ENCODE measurements at regions not wholly inside any gene's neighbourhood (a gene's known extent, or its start where the extent isn't known, plus 50 kb on each side); places are given as distances from the start of the nearest gene placed in this dataset.

DNA sequence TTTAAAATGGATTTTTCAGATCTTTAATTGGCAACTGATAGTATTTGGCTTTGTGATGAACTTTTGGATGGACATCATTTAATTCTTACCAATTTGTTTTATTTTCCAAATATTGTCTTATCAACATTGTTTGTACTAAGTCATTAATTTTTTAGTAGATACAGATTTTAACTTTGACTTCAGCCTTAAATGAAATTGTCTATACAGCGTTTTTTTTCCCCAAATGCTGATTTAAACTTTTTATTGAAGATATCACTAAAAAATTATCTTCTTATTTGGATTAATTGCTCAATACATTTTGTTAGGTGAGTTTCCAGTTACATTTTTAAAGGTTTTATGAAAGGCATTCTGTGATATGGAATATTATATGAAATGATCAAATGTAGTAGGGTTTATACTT lies 123.6 kb upstream of the MMS22L start:
- Histone ChIP-seq H3K4me1 (ENCODE audit: control insufficient read depth in 3 of 3, insufficient read depth in 3 of 3, low read length in 3 of 3) (no peaks in the 10 kb centered on the region), H3K27me3 (ENCODE audit: control insufficient read depth in 3 of 3, insufficient read depth in 3 of 3, low read length in 3 of 3) (no peaks in the 10 kb centered on the region), H3K27ac (ENCODE audit: low read depth, low read length) (no peak overlapping the region), H3K9me3 (ENCODE audit: control insufficient read depth in 3 of 3, low read length in 3 of 3) (no peaks in the 10 kb centered on the region), H3K9ac (ENCODE audit: low read depth in 1 of 3, low read length in 3 of 3) (no peak overlapping the region), H3K36me3 (ENCODE audit: control insufficient read depth in 3 of 3, insufficient read depth in 3 of 3, low read length in 3 of 3) (no peaks in the 10 kb centered on the region), H3K4me3 (ENCODE audit: low read length in 3 of 3) (no peak overlapping the region)

DNA sequence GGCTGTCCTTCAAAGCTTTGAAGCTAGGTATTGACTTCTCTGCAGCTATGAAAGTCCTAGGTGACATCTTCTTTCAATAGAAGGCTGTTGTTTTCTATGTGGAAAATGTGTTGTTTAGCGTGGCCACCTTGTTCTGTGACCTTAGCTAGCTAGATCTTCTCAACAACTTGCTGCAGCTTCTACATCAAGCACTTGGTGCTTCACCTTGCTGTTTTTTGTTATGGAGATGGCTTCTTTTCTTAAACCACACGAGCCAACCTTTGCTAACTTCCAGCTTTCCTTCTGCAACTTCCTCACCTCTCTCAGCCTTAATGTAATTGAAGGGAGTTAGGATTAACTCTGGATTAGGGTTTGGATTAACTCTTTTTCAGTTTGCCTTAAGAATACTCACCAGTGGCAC lies 128.6 kb upstream of the MMS22L start:
- no peaks in the 10 kb centered on the region for H3K4me1 ChIP-seq (ENCODE audit: control insufficient read depth in 3 of 3, insufficient read depth in 3 of 3, low read length in 3 of 3)
- H3K36me3 ChIP-seq (ENCODE audit: control insufficient read depth in 3 of 3, insufficient read depth in 3 of 3, low read length in 3 of 3), result no peaks in the 10 kb centered on the region
- no peak overlapping the region for H3K9ac ChIP-seq (ENCODE audit: low read depth in 1 of 3, low read length in 3 of 3)
- no peaks in the 10 kb centered on the region for H3K9me3 ChIP-seq (ENCODE audit: control insufficient read depth in 3 of 3, low read length in 3 of 3)
- H3K4me3 ChIP-seq (ENCODE audit: low read length in 3 of 3), result no peak overlapping the region
- H3K27me3 ChIP-seq (ENCODE audit: control insufficient read depth in 3 of 3, insufficient read depth in 3 of 3, low read length in 3 of 3), result no peaks in the 10 kb centered on the region
- no peak overlapping the region for H3K27ac ChIP-seq (ENCODE audit: low read depth, low read length)

DNA sequence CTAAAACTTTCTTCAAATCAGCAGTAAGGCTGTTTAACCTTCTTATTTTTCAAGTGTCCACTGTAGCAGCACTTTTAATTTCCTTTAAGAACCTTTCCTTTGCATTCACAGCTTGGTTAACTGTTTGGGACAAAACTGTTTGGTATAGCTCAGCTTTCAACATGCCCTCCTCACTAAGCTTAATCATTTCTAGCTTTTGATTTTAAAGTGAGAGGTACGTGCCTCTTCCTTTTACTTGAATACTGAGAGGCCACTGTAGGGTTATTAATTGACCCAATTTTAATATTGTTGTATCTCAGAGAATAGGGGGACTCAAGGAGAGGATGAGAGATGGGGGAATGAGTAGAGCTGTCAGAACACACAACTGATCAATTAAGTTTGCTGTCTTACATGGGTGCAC lies 129.5 kb upstream of the MMS22L start:
- H3K4me3 ChIP-seq (ENCODE audit: low read length in 3 of 3), result no peak overlapping the region
- no peaks in the 10 kb centered on the region for H3K27me3 ChIP-seq (ENCODE audit: control insufficient read depth in 3 of 3, insufficient read depth in 3 of 3, low read length in 3 of 3)
- no peak overlapping the region for H3K27ac ChIP-seq (ENCODE audit: low read depth, low read length)
- no peak overlapping the region for H3K9ac ChIP-seq (ENCODE audit: low read depth in 1 of 3, low read length in 3 of 3)
- no peaks in the 10 kb centered on the region for H3K9me3 ChIP-seq (ENCODE audit: control insufficient read depth in 3 of 3, low read length in 3 of 3)
- no peaks in the 10 kb centered on the region for H3K36me3 ChIP-seq (ENCODE audit: control insufficient read depth in 3 of 3, insufficient read depth in 3 of 3, low read length in 3 of 3)
- H3K4me1 ChIP-seq (ENCODE audit: control insufficient read depth in 3 of 3, insufficient read depth in 3 of 3, low read length in 3 of 3), result no peaks in the 10 kb centered on the region

DNA sequence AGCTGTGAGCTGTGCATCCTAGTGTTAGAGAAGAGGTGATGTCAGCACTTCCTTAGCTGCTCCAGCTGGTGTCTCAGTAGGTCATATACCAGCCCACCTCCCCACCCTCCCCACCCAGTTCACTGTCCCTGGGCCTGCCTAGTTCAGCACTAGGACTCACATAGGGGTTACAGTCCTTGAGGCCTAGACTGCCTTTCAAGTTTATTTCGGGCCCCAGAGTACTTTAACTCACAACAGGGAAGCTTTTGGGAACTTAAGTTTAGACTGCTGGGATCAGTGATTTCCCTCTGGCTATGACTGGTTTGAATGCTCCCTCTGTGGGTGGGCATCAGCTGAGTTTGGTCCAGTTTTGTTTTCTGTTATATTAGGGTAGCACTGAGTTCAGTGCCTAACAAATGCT lies 139.2 kb upstream of the MMS22L start:
- no peaks in the 10 kb centered on the region for H3K9me3 ChIP-seq (ENCODE audit: control insufficient read depth in 3 of 3, low read length in 3 of 3)
- no peak overlapping the region for H3K4me3 ChIP-seq (ENCODE audit: low read length in 3 of 3)
- no peaks in the 10 kb centered on the region for H3K36me3 ChIP-seq (ENCODE audit: control insufficient read depth in 3 of 3, insufficient read depth in 3 of 3, low read length in 3 of 3)

DNA sequence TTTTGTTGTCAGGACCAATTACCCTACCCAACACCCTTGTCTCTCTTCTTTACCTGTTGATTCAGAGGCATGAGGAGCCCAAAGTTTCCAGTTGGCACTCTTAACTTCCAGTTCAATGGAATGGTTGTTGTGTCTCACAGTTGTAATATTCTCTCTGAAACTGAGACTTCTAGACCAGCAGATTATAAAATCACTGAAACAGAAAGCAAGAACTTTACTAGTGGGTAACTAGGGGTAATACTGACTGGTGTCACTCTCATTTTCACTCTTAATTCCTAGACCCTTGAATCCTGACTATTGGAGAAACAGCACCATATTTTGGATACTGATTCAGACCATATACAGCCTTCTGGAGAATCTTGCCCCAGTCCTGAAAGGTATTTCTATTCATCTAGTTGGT lies 140.2 kb upstream of the MMS22L start:
- H3K4me1 ChIP-seq (ENCODE audit: control insufficient read depth in 3 of 3, insufficient read depth in 3 of 3, low read length in 3 of 3), result no peaks in the 10 kb centered on the region
- no peak overlapping the region for H3K4me3 ChIP-seq (ENCODE audit: low read length in 3 of 3)
- no peaks in the 10 kb centered on the region for H3K27me3 ChIP-seq (ENCODE audit: control insufficient read depth in 3 of 3, insufficient read depth in 3 of 3, low read length in 3 of 3)
- H3K27ac ChIP-seq (ENCODE audit: low read depth, low read length), result no peak overlapping the region
- H3K9ac ChIP-seq (ENCODE audit: low read depth in 1 of 3, low read length in 3 of 3), result no peak overlapping the region
- H3K9me3 ChIP-seq (ENCODE audit: control insufficient read depth in 3 of 3, low read length in 3 of 3), result no peaks in the 10 kb centered on the region
- H3K36me3 ChIP-seq (ENCODE audit: control insufficient read depth in 3 of 3, insufficient read depth in 3 of 3, low read length in 3 of 3), result no peaks in the 10 kb centered on the region

More for the DNA sequence above, 139.2 kb upstream of the MMS22L start:
- no peaks in the 10 kb centered on the region for H3K27me3 ChIP-seq (ENCODE audit: control insufficient read depth in 3 of 3, insufficient read depth in 3 of 3, low read length in 3 of 3)
- no peak overlapping the region for H3K27ac ChIP-seq (ENCODE audit: low read depth, low read length)
- H3K4me1 ChIP-seq (ENCODE audit: control insufficient read depth in 3 of 3, insufficient read depth in 3 of 3, low read length in 3 of 3), result no peaks in the 10 kb centered on the region
- H3K9ac ChIP-seq (ENCODE audit: low read depth in 1 of 3, low read length in 3 of 3), result no peak overlapping the region

DNA sequence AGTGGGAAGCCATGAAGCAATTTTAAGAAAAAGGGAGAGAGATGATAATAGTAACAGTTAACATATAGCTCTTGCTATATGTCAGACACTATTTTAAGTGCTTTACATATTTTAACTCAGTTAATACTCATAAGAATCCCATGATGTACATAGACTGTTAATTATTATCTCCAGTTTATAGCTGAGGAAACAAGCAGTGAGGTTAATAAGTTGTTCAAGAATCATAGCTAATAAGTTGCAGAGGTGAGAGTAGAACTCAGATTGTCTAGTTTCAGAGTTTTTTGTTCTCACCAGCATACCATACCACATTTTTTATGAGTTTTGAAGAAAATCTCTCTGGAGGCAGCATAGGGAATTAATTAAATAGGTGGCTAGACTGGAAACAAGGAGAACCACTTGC lies 144.6 kb upstream of the MMS22L start:
- no peak overlapping the region for H3K4me3 ChIP-seq (ENCODE audit: low read length in 3 of 3)
- H3K27me3 ChIP-seq (ENCODE audit: control insufficient read depth in 3 of 3, insufficient read depth in 3 of 3, low read length in 3 of 3), result no peaks in the 10 kb centered on the region
- H3K36me3 ChIP-seq (ENCODE audit: control insufficient read depth in 3 of 3, insufficient read depth in 3 of 3, low read length in 3 of 3), result no peaks in the 10 kb centered on the region
- H3K9me3 ChIP-seq (ENCODE audit: control insufficient read depth in 3 of 3, low read length in 3 of 3), result no peaks in the 10 kb centered on the region
- no peak overlapping the region for H3K9ac ChIP-seq (ENCODE audit: low read depth in 1 of 3, low read length in 3 of 3)
- H3K27ac ChIP-seq (ENCODE audit: low read depth, low read length), result no peak overlapping the region
- no peaks in the 10 kb centered on the region for H3K4me1 ChIP-seq (ENCODE audit: control insufficient read depth in 3 of 3, insufficient read depth in 3 of 3, low read length in 3 of 3)

DNA sequence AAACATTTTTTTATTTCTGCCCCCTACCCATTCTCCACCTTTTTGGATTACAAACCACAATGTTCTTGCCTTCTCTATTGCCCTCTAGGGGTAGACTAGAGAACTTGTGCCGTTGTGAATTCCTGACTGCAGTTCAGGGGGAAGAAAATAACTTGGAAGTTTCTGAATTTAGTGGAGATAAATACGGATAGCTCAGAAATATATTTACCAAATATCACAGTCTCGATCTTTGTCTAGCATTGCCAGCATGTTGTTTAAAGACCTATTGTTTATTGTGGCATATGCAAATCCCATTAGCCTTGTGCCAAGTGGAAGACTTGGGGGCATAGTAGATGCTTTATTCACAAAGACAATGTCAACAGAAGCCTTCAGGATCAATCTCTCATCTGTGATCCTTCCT lies 154.1 kb upstream of the MMS22L start:
- Histone ChIP-seq H3K4me1 (ENCODE audit: control insufficient read depth in 3 of 3, insufficient read depth in 3 of 3, low read length in 3 of 3) (no peaks in the 10 kb centered on the region), H3K9me3 (ENCODE audit: control insufficient read depth in 3 of 3, low read length in 3 of 3) (no peaks in the 10 kb centered on the region), H3K27ac (ENCODE audit: low read depth, low read length) (no peak overlapping the region), H3K9ac (ENCODE audit: low read depth in 1 of 3, low read length in 3 of 3) (no peak overlapping the region), H3K27me3 (ENCODE audit: control insufficient read depth in 3 of 3, insufficient read depth in 3 of 3, low read length in 3 of 3) (no peaks in the 10 kb centered on the region), H3K4me3 (ENCODE audit: low read length in 3 of 3) (no peak overlapping the region), H3K36me3 (ENCODE audit: control insufficient read depth in 3 of 3, insufficient read depth in 3 of 3, low read length in 3 of 3) (no peaks in the 10 kb centered on the region)

DNA sequence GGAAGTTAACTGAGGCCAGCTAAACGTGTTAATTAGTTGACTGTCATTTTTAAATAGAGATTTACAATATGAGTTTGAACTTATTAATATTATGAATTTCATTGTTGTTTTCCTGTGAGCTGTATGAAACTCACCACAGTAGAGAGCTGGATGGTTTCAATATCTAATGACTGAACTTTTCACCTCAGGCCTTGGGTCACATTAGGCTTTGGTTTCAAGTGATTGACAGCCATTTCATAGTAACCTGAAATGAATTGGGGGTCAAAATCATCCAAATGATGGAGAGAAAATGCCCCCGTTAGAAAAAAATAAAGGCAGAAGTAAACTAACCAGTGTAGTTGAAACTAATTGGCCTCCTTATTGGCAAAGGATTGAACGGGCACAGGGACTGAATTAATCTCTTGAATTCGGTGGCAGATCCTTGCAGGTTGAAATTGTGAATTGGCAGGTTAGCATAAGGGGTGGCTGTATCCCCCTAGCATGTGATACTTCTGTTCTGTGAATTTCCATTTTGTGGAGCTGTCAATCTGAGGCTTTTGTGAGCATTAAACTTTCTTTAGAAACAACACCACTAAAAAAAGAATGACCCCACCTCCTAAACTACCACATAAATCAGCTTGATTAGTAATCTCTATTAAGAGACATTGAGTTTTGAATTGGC lies 155.1 kb upstream of the MMS22L start:
- Histone ChIP-seq H3K9me3 (ENCODE audit: control insufficient read depth in 3 of 3, low read length in 3 of 3) (no peaks in the 10 kb centered on the region), H3K36me3 (ENCODE audit: control insufficient read depth in 3 of 3, insufficient read depth in 3 of 3, low read length in 3 of 3) (no peaks in the 10 kb centered on the region), H3K27me3 (ENCODE audit: control insufficient read depth in 3 of 3, insufficient read depth in 3 of 3, low read length in 3 of 3) (no peaks in the 10 kb centered on the region), H3K27ac (ENCODE audit: low read depth, low read length) (no peak overlapping the region), H3K4me1 (ENCODE audit: control insufficient read depth in 3 of 3, insufficient read depth in 3 of 3, low read length in 3 of 3) (no peaks in the 10 kb centered on the region), H3K4me3 (ENCODE audit: low read length in 3 of 3) (no peak overlapping the region), H3K9ac (ENCODE audit: low read depth in 1 of 3, low read length in 3 of 3) (no peak overlapping the region)

DNA sequence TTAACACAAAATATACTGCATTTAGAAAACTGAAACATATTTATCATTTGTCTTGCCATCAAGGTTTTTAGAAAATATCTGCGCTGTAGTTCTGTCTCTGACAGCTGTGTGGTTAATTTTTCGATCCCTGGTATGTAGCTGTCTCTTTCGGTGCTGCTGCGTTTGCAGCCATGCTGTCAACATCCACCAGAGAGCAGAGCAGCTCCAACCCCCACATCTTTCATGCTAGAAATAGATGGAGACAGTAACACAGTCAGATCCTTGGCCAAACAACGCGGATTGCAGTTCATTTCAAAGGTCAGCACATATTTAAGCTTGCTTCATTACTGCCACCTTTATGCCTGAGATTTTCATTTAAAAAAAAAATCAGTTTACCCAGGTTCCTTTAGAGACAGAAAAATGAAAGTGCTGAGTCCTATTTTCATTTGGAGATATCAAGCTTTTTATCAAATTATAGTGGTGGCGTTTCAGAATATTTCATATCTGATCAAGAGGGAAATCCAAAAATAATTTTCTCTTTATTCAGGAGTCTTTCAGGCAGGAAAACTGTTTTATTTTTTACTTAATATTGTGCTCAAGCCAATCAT lies 157.7 kb upstream of the MMS22L start:
- Histone ChIP-seq H3K27ac (ENCODE audit: low read depth, low read length) (no peak overlapping the region), H3K9ac (ENCODE audit: low read depth in 1 of 3, low read length in 3 of 3) (no peak overlapping the region), H3K27me3 (ENCODE audit: control insufficient read depth in 3 of 3, insufficient read depth in 3 of 3, low read length in 3 of 3) (no peaks in the 10 kb centered on the region), H3K36me3 (ENCODE audit: control insufficient read depth in 3 of 3, insufficient read depth in 3 of 3, low read length in 3 of 3) (no peaks in the 10 kb centered on the region), H3K9me3 (ENCODE audit: control insufficient read depth in 3 of 3, low read length in 3 of 3) (no peaks in the 10 kb centered on the region), H3K4me1 (ENCODE audit: control insufficient read depth in 3 of 3, insufficient read depth in 3 of 3, low read length in 3 of 3) (no peaks in the 10 kb centered on the region), H3K4me3 (ENCODE audit: low read length in 3 of 3) (no peak overlapping the region)

DNA sequence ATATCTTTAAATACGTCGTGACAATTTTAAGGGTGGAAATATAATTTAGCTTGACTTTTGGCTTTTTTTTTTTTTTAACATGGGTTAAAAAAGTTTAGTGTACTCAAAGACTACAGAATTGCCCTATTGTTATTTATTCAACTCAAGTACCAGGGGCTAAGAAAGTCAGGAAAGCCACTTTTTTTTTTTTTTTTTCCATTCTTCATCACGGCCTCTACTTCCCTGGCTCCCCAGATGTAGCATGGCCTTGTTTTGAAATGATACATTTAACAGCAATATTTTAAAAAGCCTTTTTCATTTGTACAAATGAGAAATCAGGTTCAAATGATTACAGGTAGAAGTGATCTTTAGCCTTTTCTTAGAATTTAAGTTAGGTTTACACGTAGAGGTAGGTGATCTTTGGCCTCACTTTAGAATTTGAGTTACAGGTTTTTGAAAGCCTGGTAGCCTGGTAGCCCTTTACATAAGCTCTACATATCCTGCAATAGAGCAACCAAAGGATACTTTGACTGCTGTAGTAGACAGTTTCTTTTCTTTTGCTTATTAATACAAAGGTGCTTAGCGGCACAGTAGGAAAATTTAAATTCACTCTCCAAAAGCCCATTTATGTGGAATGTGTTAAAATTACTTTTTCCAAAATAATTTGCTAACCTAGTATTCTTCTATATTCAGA lies 160.5 kb upstream of the MMS22L start:
- Histone ChIP-seq H3K4me3 (ENCODE audit: low read length in 3 of 3) (no peak overlapping the region), H3K27ac (ENCODE audit: low read depth, low read length) (no peak overlapping the region), H3K9me3 (ENCODE audit: control insufficient read depth in 3 of 3, low read length in 3 of 3) (no peaks in the 10 kb centered on the region)

More for the DNA sequence above, 160.5 kb upstream of the MMS22L start:
- Histone ChIP-seq H3K36me3 (ENCODE audit: control insufficient read depth in 3 of 3, insufficient read depth in 3 of 3, low read length in 3 of 3) (no peaks in the 10 kb centered on the region), H3K4me1 (ENCODE audit: control insufficient read depth in 3 of 3, insufficient read depth in 3 of 3, low read length in 3 of 3) (no peaks in the 10 kb centered on the region), H3K27me3 (ENCODE audit: control insufficient read depth in 3 of 3, insufficient read depth in 3 of 3, low read length in 3 of 3) (no peaks in the 10 kb centered on the region), H3K9ac (ENCODE audit: low read depth in 1 of 3, low read length in 3 of 3) (no peak overlapping the region)

Data from skeletal muscle tissue (tissue), 3 donors.